H1 (cell line): ENCODE measurements at regions not wholly inside any gene's neighbourhood (a gene's known extent, or its start where the extent isn't known, plus 50 kb on each side); places are given as distances from the start of the nearest gene placed in this dataset.

Source experiments
- CTCF ChIA-PET: fragments of 300-600 bp; sonication (Branson Sonifier 250); formaldehyde crosslinking; loops from one replicate; lab custom pipeline; 2021; ENCODE audit not compliant: partially characterized antibody; lab: Charles Lee
- POLR2A ChIA-PET: fragments of 300-600 bp; sonication (Branson Sonifier 250); formaldehyde crosslinking; loops from one replicate; lab custom pipeline; 2021; ENCODE audit warnings: inconsistent platforms; ENCODE audit not compliant: partially characterized antibody; lab: Charles Lee
- DNase-seq, 2 experiments: peaks; one replicate each; pipeline versions ENCODE4 v3.0.0 to v3.0.0-alpha.2; 2010 to 2022; ENCODE audit warnings: low spot score in 2 of 2, low read depth in 1 of 2, mixed read lengths in 1 of 2
- FAIRE-seq: peaks from 2 replicates; lab custom pipeline; 2011; peaks lifted over from hg19 to GRCh38; lab: Jason Lieb, UNC
- H2AFZ ChIP-seq: 2 replicates; pipeline ENCODE4 v1.8.1; 2012; ENCODE audit warnings: low read length, inconsistent platforms
- H2AK5ac ChIP-seq: 2 replicates; pipeline ENCODE4 v1.6.1; 2013; ENCODE audit warnings: low read depth, low read length
- H2BK120ac ChIP-seq: replicated peaks from 2 replicates; pipeline ENCODE3; 2013; ENCODE audit warnings: low read depth, low read length, inconsistent platforms
- H2BK12ac ChIP-seq: 2 replicates; pipeline ENCODE4 v1.6.1; 2013; ENCODE audit warnings: low read depth, low read length
- H2BK15ac ChIP-seq: 2 replicates; pipeline ENCODE4 v1.6.1; 2013; ENCODE audit warnings: low read length
- H2BK20ac ChIP-seq: 2 replicates; pipeline ENCODE4 v1.6.1; 2013; ENCODE audit warnings: low read length
- H2BK5ac ChIP-seq: 2 replicates; pipeline ENCODE4 v1.6.1; 2013; ENCODE audit warnings: low read depth, low read length
- H3K14ac ChIP-seq: 2 replicates; pipeline ENCODE4 v1.6.1; 2013; ENCODE audit warnings: inconsistent platforms; ENCODE audit not compliant: insufficient read length
- H3K18ac ChIP-seq: 2 replicates; pipeline ENCODE4 v1.6.1; 2013; ENCODE audit warnings: low read length; ENCODE audit errors: extremely low read depth
- H3K23ac ChIP-seq: 2 replicates; pipeline ENCODE4 v1.6.1; 2013; ENCODE audit warnings: inconsistent platforms; ENCODE audit not compliant: insufficient read length
- H3K23me2 ChIP-seq: 2 replicates; pipeline ENCODE4 v1.6.1; 2013; ENCODE audit warnings: low read depth, low read length
- H3K27ac ChIP-seq: 2 replicates; pipeline ENCODE4 v1.6.1; 2011; ENCODE audit warnings: low read depth, low read length, inconsistent platforms
- H3K27me3 ChIP-seq, 4 experiments: replicated peaks in 1 of 4; 1 replicate in 1 of 4; 2 replicates in 3 of 4; pipeline versions ENCODE4 v1.6.1 to v1.8.1; 2011 to 2013; ENCODE audit warnings: low read length in 3 of 4, mild to moderate bottlenecking in 3 of 4, inconsistent platforms in 2 of 4, mixed read lengths in 2 of 4, moderate library complexity in 1 of 4; ENCODE audit not compliant: control insufficient read depth in 3 of 4, insufficient read depth in 3 of 4; ENCODE audit errors: extremely low read depth in 1 of 4
- H3K36me3 ChIP-seq, 4 experiments: 2 replicates each; pipeline versions ENCODE4 v1.6.1 to v1.8.1; 2011 to 2013; ENCODE audit warnings: mild to moderate bottlenecking in 4 of 4, low read length in 3 of 4, moderate library complexity in 2 of 4, control low read depth in 1 of 4, inconsistent platforms in 1 of 4; ENCODE audit not compliant: insufficient read depth in 4 of 4, control insufficient read depth in 2 of 4
- H3K4ac ChIP-seq: replicated peaks from 2 replicates; pipeline ENCODE3; 2013; ENCODE audit warnings: low read length, low read depth, mixed read lengths, inconsistent platforms; ENCODE audit not compliant: insufficient read length
- H3K4me1 ChIP-seq, 4 experiments: replicated peaks in 1 of 4; 1 replicate in 1 of 4; 2 replicates in 3 of 4; pipeline versions ENCODE4 v1.6.1 to v1.8.1; 2011 to 2013; ENCODE audit warnings: low read length in 3 of 4, inconsistent platforms in 2 of 4, mixed read lengths in 1 of 4; ENCODE audit not compliant: insufficient read depth in 4 of 4, control insufficient read depth in 3 of 4
- H3K4me2 ChIP-seq, 2 experiments: 2 replicates each; pipeline versions ENCODE4 v1.6.1 to v1.8.1; 2011 to 2013; ENCODE audit warnings: low read depth in 2 of 2, low read length in 2 of 2, control low read depth in 1 of 2, inconsistent platforms in 1 of 2, mild to moderate bottlenecking in 1 of 2; ENCODE audit not compliant: insufficient read depth in 1 of 2
- H3K4me3 ChIP-seq, 4 experiments: fragments of 200-600, 300-600 bp in 1 of 4; sonication (generic), shearing (Covaris generic), sonication (Bioruptor Twin) in 1 of 4; 2 replicates each; pipeline versions ENCODE4 v1.5.1 to v1.8.1; 2011 to 2016; ENCODE audit warnings: low read length in 4 of 4, low read depth in 3 of 4, control low read depth in 2 of 4, inconsistent platforms in 2 of 4, mild to moderate bottlenecking in 2 of 4, mixed read lengths in 1 of 4, moderate library complexity in 1 of 4; ENCODE audit not compliant: insufficient read depth in 2 of 4; ENCODE audit errors: extremely low read depth in 1 of 4
- H3K56ac ChIP-seq: replicated peaks from 2 replicates; pipeline ENCODE3; 2013; ENCODE audit warnings: low read depth, mild to moderate bottlenecking, mixed read lengths, low read length, inconsistent platforms; ENCODE audit not compliant: insufficient read length
- H3K79me1 ChIP-seq: 2 replicates; pipeline ENCODE4 v1.6.1; 2013; ENCODE audit warnings: low read depth, low read length, control low read depth
- H3K79me2 ChIP-seq, 2 experiments: 2 replicates each; pipeline versions ENCODE4 v1.6.1 to v1.8.1; 2012 to 2013; ENCODE audit warnings: low read length in 2 of 2, mild to moderate bottlenecking in 2 of 2, inconsistent platforms in 1 of 2; ENCODE audit not compliant: insufficient read depth in 2 of 2, control insufficient read depth in 1 of 2
- H3K9ac ChIP-seq, 4 experiments: replicated peaks in 1 of 4; 1 replicate in 1 of 4; 2 replicates in 3 of 4; pipeline versions ENCODE4 v1.6.1 to v1.8.1; 2011 to 2013; ENCODE audit warnings: low read depth in 3 of 4, low read length in 3 of 4, control low read depth in 2 of 4, mild to moderate bottlenecking in 2 of 4, moderate library complexity in 2 of 4, inconsistent platforms in 1 of 4; ENCODE audit errors: extremely low read depth in 1 of 4
- H3K9me3 ChIP-seq, 2 experiments: 2 replicates each; pipeline versions ENCODE4 v1.6.1 to v1.8.1; 2012 to 2013; ENCODE audit warnings: mild to moderate bottlenecking in 2 of 2, moderate library complexity in 2 of 2, control low read depth in 1 of 2, inconsistent platforms in 1 of 2, low read depth in 1 of 2, low read length in 1 of 2, mixed read lengths in 1 of 2; ENCODE audit not compliant: insufficient read depth in 2 of 2
- H4K20me1 ChIP-seq, 2 experiments: replicated peaks in 1 of 2; 2 replicates each; pipeline versions ENCODE3 to v1.8.1; 2011 to 2013; ENCODE audit warnings: inconsistent platforms in 2 of 2, low read length in 2 of 2, mild to moderate bottlenecking in 1 of 2; ENCODE audit not compliant: insufficient read depth in 2 of 2, control insufficient read depth in 1 of 2
- H4K5ac ChIP-seq: 2 replicates; pipeline ENCODE4 v1.6.1; 2013; ENCODE audit warnings: low read length, low read depth, mixed read lengths, inconsistent platforms; ENCODE audit not compliant: insufficient read length
- H4K8ac ChIP-seq: 2 replicates; pipeline ENCODE4 v1.8.0; 2013; ENCODE audit warnings: mild to moderate bottlenecking, moderate library complexity, low read length, inconsistent platforms; ENCODE audit not compliant: insufficient read depth; ENCODE audit errors: extremely low read depth
- H4K91ac ChIP-seq: replicated peaks from 2 replicates; pipeline ENCODE3; 2013; ENCODE audit warnings: low read length, mixed read lengths, inconsistent platforms; ENCODE audit not compliant: insufficient read length
- ATF2 ChIP-seq: IDR thresholded peaks from 2 replicates; pipeline ENCODE4 v1.6.1; 2012; ENCODE audit warnings: low read length, inconsistent platforms
- CHD1 ChIP-seq: IDR thresholded peaks from 2 replicates; pipeline ENCODE4 v1.6.1; 2012; ENCODE audit warnings: low read depth, low read length, improper control_type of control experiment
- CHD2 ChIP-seq: IDR thresholded peaks from 2 replicates; pipeline ENCODE4 v1.6.1; 2012; ENCODE audit warnings: low read length, improper control_type of control experiment
- CREB1 ChIP-seq: IDR thresholded peaks from 2 replicates; pipeline ENCODE4 v1.6.1; 2012; ENCODE audit warnings: inconsistent platforms
- EZH2 ChIP-seq: fragments of 200-600 bp; sonication (generic); IDR thresholded peaks from 2 replicates; pipeline ENCODE4 v1.7.1; 2012; ENCODE audit warnings: low read depth, mild to moderate bottlenecking, moderate library complexity, low read length, inconsistent platforms; ENCODE audit not compliant: severe bottlenecking
- JUND ChIP-seq: IDR thresholded peaks from 2 replicates; pipeline ENCODE4 v1.6.1; 2011; ENCODE audit warnings: mild to moderate bottlenecking, improper control_type of control experiment, low read length
- KDM4A ChIP-seq: IDR thresholded peaks from one replicate; pipeline ENCODE4 v1.7.1; 2012; ENCODE audit warnings: low read depth, mild to moderate bottlenecking, moderate library complexity, low read length, inconsistent platforms; ENCODE audit not compliant: severe bottlenecking
- MAX ChIP-seq: IDR thresholded peaks from 2 replicates; pipeline ENCODE4 v1.6.1; 2012; ENCODE audit warnings: inconsistent platforms
- RAD21 ChIP-seq, 2 experiments: IDR thresholded peaks in 1 of 2; conservative IDR thresholded peaks in 1 of 2; 2 replicates each; pipeline ENCODE4 v1.6.1; 2011; ENCODE audit warnings: low read depth in 2 of 2, low read length in 2 of 2, improper control_type of control experiment in 1 of 2, inconsistent platforms in 1 of 2, mild to moderate bottlenecking in 1 of 2, moderate library complexity in 1 of 2
- SIN3A ChIP-seq, 2 experiments: IDR thresholded peaks in 1 of 2; conservative IDR thresholded peaks in 1 of 2; 2 replicates each; pipeline ENCODE4 v1.6.1; 2011 to 2012; ENCODE audit warnings: low read length in 2 of 2, improper control_type of control experiment in 1 of 2, low read depth in 1 of 2, mild to moderate bottlenecking in 1 of 2
- TAF7 ChIP-seq: optimal IDR thresholded peaks from 2 replicates; pipeline ENCODE3; 2011; ENCODE audit warnings: low read depth, mild to moderate bottlenecking, inconsistent platforms, low read length, moderate library complexity, borderline replicate concordance
- TEAD4 ChIP-seq: IDR thresholded peaks from 2 replicates; pipeline ENCODE4 v1.6.1; 2012; ENCODE audit warnings: low read depth, low read length, inconsistent platforms, mixed read lengths
- USF2 ChIP-seq: IDR thresholded peaks from 2 replicates; pipeline ENCODE4 v1.6.1; 2011; ENCODE audit warnings: low read length, improper control_type of control experiment

GRCh38 chrX:118893923-118894322, 70.3 kb downstream of the ZCCHC12 start:
- no peak overlapping the region for H3K14ac ChIP-seq
- H3K23me2 ChIP-seq: no peaks in the 10 kb centered on the region
- no peak overlapping the region for H3K18ac ChIP-seq
- no peaks in the 10 kb centered on the region for H3K79me2 ChIP-seq
- ChIA-PET CTCF (no interaction called here), POLR2A (no interaction called here)
- H3K23ac ChIP-seq: no peak overlapping the region
- no peak overlapping the region for H2BK5ac ChIP-seq
- no peak overlapping the region for H2BK12ac ChIP-seq
- no peak overlapping the region for H2BK120ac ChIP-seq
- no peak overlapping the region for H4K8ac ChIP-seq
- no peak overlapping the region for H2BK15ac ChIP-seq
- no peak overlapping the region for H3K4me2 ChIP-seq
- H3K9ac ChIP-seq: no peak overlapping the region
- no peak overlapping the region for H3K4me3 ChIP-seq
- no peaks in the 10 kb centered on the region for H3K9me3 ChIP-seq
- H4K5ac ChIP-seq: no peak overlapping the region
- no peak overlapping the region for H4K91ac ChIP-seq
- H3K27me3 ChIP-seq: no peaks in the 10 kb centered on the region
- no peaks in the 10 kb centered on the region for H3K4me1 ChIP-seq
- H3K36me3 ChIP-seq: no peaks in the 10 kb centered on the region
- H4K20me1 ChIP-seq: no peaks in the 10 kb centered on the region
- FAIRE-seq: no peak
- H2AFZ ChIP-seq: no peak overlapping the region
- H3K4ac ChIP-seq: no peak overlapping the region
- no peaks in the 10 kb centered on the region for H3K79me1 ChIP-seq
- no peak overlapping the region for H2BK20ac ChIP-seq
- DNase-seq: no peak
- no peak overlapping the region for H2AK5ac ChIP-seq
- H3K56ac ChIP-seq: no peak overlapping the region
- H3K27ac ChIP-seq: no peak overlapping the region
- no peak for TF ChIP-seq MAX
- TF ChIP-seq SIN3A (conservative IDR thresholded peaks at IDR 0.05 in 1 of 2, IDR thresholded peaks at IDR 0.05 in 1 of 2; ENCODE audit: low read depth in 1 of 2, low read length in 2 of 2): no peak
- no peak for TF ChIP-seq USF2
- no peak for TF ChIP-seq JUND
- TF ChIP-seq TAF7: no peak
- TF ChIP-seq EZH2: no peak
- TF ChIP-seq CHD1: no peak
- no peak for TF ChIP-seq KDM4A
- TF ChIP-seq CREB1: no peak
- no peak for TF ChIP-seq CHD2
- no peak for TF ChIP-seq ATF2
- TF ChIP-seq RAD21 (IDR thresholded peaks at IDR 0.05 in 1 of 2, conservative IDR thresholded peaks at IDR 0.05 in 1 of 2; ENCODE audit: low read depth in 2 of 2, low read length in 2 of 2): no peak
- no peak for TF ChIP-seq TEAD4
